ENCODE measurements at regions not wholly inside any gene's neighbourhood (a gene's known extent, or its start where the extent isn't known, plus 50 kb on each side); places are given as distances from the start of the nearest gene placed in this dataset.

DNA sequence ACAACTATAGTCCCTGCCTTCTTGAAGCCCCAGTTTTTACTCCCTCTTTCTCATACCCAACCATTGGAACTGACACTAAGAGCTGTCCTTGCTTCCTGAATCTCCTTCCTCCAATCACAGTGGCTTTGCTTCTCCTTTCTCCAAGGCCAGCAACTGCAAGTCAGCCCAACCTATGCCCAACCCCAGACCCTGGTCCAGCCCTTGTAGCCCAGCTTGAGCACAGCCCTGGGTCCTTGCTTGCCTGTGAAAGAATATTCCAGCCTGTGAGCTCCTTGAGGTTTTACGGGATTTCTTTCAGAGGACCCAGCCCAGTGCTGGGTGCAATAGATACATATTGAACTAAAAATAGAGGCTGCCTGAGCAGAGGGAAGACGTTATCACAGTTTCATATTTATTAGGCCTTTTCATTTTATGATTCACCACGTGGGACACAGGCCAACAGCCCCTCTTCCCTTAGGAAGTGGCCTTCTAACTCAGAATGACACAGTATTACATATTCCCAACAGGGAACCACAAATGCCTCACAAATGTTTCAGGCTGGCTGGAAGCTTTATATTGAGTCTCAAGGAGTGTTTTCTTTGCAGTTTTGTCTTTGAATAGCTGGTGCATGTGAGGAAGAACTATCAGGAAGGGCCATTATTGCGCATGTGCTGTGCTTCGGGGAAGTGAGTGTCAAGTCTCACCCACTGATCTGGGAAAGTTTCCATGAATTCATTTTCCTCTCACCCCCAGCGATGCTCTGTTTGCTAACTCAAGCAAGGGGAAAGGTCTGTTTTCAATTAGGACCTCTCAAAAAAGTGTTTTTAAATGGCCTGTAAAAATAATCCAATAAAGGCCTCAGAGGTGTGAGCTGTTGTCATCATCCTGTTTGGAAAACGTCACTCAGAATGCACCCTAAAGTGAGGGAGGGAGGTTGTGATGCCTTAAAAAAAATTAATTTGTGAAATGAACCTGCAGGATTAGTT is 92.3 kb upstream of the NFIA start:
- no peaks in the 10 kb centered on the region for H3K9me3 ChIP-seq
- no peaks in the 10 kb centered on the region for H3K4me1 ChIP-seq (ENCODE audit: control insufficient read depth in 1 of 2, insufficient read depth in 1 of 2, low read depth in 1 of 2, low read length in 1 of 2)
- no peaks in the 10 kb centered on the region for H3K27me3 ChIP-seq
- H3K36me3 ChIP-seq: no peaks in the 10 kb centered on the region
- TF ChIP-seq, protein P1, sequence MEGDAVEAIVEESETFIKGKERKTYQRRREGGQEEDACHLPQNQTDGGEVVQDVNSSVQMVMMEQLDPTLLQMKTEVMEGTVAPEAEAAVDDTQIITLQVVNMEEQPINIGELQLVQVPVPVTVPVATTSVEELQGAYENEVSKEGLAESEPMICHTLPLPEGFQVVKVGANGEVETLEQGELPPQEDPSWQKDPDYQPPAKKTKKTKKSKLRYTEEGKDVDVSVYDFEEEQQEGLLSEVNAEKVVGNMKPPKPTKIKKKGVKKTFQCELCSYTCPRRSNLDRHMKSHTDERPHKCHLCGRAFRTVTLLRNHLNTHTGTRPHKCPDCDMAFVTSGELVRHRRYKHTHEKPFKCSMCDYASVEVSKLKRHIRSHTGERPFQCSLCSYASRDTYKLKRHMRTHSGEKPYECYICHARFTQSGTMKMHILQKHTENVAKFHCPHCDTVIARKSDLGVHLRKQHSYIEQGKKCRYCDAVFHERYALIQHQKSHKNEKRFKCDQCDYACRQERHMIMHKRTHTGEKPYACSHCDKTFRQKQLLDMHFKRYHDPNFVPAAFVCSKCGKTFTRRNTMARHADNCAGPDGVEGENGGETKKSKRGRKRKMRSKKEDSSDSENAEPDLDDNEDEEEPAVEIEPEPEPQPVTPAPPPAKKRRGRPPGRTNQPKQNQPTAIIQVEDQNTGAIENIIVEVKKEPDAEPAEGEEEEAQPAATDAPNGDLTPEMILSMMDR (IDR thresholded peaks at IDR 0.05): no peak
- H3K27ac ChIP-seq: no peak overlapping the region
- no peak overlapping the region for H3K4me3 ChIP-seq (ENCODE audit: low read depth in 1 of 2, low read length in 1 of 2)

- H3K4me1 ChIP-seq (ENCODE audit: control insufficient read depth in 1 of 2, insufficient read depth in 1 of 2, low read depth in 1 of 2, low read length in 1 of 2): no peaks in the 10 kb centered on the region
- H3K9me3 ChIP-seq: no peaks in the 10 kb centered on the region
- no peak overlapping the region for H3K4me3 ChIP-seq (ENCODE audit: low read depth in 1 of 2, low read length in 1 of 2)
- TF ChIP-seq, protein P1 (IDR thresholded peaks at IDR 0.05): no peak
- H3K27ac ChIP-seq: no peak overlapping the region
- no peaks in the 10 kb centered on the region for H3K27me3 ChIP-seq
- H3K36me3 ChIP-seq: no peaks in the 10 kb centered on the region
These were observed 93.5 kb upstream of the NFIA start for GRCh38 chr1:60988891-60989290.

- H3K27me3 ChIP-seq: no peaks in the 10 kb centered on the region
- TF ChIP-seq, protein P1 (IDR thresholded peaks at IDR 0.05): no peak
- no peaks in the 10 kb centered on the region for H3K4me1 ChIP-seq (ENCODE audit: control insufficient read depth in 1 of 2, insufficient read depth in 1 of 2, low read depth in 1 of 2, low read length in 1 of 2)
- H3K4me3 ChIP-seq (ENCODE audit: low read depth in 1 of 2, low read length in 1 of 2): no peak overlapping the region
- no peaks in the 10 kb centered on the region for H3K36me3 ChIP-seq
- no peaks in the 10 kb centered on the region for H3K9me3 ChIP-seq
- H3K27ac ChIP-seq: no peak overlapping the region
These were observed 94.5 kb upstream of the NFIA start for GRCh38 chr1:60987904-60988303.

DNA sequence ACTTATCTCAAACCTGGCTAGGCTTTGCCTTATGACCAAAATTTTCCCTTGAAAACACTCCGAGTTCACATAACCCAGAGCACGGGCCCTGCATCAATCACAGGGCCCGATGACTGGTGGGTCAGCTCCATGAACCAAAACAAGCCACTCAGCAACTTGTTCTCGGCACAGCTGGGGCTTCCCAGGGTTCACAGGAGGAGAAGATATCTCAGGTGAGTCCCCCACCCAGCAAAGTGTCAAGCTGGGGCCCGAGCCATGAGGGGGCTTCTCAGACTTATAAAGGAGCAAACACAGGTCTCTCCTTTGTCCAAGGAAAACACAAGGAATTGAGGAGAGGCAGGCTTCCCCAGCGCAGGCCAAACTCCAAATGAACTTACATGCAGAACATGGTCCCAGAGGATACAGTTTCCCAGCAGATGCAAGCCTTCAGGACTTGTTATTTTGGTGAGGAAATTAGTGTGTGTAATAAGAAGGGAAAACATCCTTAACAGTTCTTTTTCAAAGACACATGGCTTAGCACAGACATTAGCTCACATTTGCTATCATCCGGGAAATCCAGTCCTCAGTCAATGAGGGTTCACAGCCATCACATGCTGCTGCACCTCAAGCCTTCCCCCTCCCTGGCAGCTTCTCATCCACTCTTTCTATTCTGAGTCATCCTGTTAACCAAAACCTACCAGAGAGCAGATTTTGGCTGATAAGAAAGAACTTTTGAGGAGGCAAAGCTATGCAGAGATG is 98.1 kb upstream of the NFIA start:
- Histone ChIP-seq H3K27me3 (no peaks in the 10 kb centered on the region), H3K9me3 (no peaks in the 10 kb centered on the region), H3K4me1 (ENCODE audit: control insufficient read depth in 1 of 2, insufficient read depth in 1 of 2, low read depth in 1 of 2, low read length in 1 of 2) (no peaks in the 10 kb centered on the region), H3K4me3 (ENCODE audit: low read depth in 1 of 2, low read length in 1 of 2) (no peak overlapping the region), H3K36me3 (no peaks in the 10 kb centered on the region), H3K27ac (no peak overlapping the region)
- TF ChIP-seq, protein P1 (IDR thresholded peaks at IDR 0.05): no peak

DNA sequence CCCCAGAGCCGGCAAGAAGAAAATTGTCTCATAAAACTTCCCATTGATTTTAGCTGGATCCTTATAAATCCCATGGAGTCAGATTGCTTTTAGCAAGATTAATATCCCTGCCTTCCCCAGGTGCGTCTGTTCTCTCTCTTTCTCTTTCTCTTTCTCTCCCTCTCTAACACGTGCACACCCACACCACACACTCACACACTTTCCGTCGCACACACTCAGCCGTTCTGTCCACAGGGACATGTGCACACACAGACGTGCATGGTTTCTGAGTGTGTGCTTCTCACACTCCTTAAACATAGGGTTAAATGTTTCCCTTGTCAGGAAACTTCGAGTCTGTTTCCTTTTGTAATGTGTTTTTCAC is 98.7 kb upstream of the NFIA start:
- Histone ChIP-seq H3K4me1 (ENCODE audit: control insufficient read depth in 1 of 2, insufficient read depth in 1 of 2, low read depth in 1 of 2, low read length in 1 of 2) (no peaks in the 10 kb centered on the region), H3K36me3 (no peaks in the 10 kb centered on the region), H3K27me3 (no peaks in the 10 kb centered on the region), H3K4me3 (ENCODE audit: low read depth in 1 of 2, low read length in 1 of 2) (no peak overlapping the region), H3K27ac (no peak overlapping the region), H3K9me3 (no peaks in the 10 kb centered on the region)
- TF ChIP-seq, protein P1 (IDR thresholded peaks at IDR 0.05): no peak
